ENCODE measurements at regions not wholly inside any gene's neighbourhood (a gene's known extent, or its start where the extent isn't known, plus 50 kb on each side); places are given as distances from the start of the nearest gene placed in this dataset.

- Histone ChIP-seq H3K4me3 (no peak overlapping the region), H3K4me1 (no peaks in the 10 kb centered on the region), H3K36me3 (no peaks in the 10 kb centered on the region), H3K27ac (no peak overlapping the region), H3K9me3 (peaks cover 0 to 7% (median 0%) of the 10 kb centered on the region in 4 donors), H3K27me3 (no peaks in the 10 kb centered on the region)
- intact Hi-C loops (cut with DNase I): no loop called here
- no peak for DNase-seq
- TF ChIP-seq POLR2A (IDR thresholded peaks at IDR 0.05) (no peak), POLR2AphosphoS5 (IDR thresholded peaks at IDR 0.05) (no peak), CTCF (IDR thresholded peaks at IDR 0.05) (no peak), EP300 (IDR thresholded peaks at IDR 0.05) (no peak)
These were observed 315.7 kb upstream of the ANO5 start for GRCh38 chr11:21877151-21877550.

- TF ChIP-seq POLR2A (IDR thresholded peaks at IDR 0.05) (no peak), CTCF (IDR thresholded peaks at IDR 0.05) (no peak), POLR2AphosphoS5 (IDR thresholded peaks at IDR 0.05) (no peak), EP300 (IDR thresholded peaks at IDR 0.05) (no peak)
- Histone ChIP-seq H3K9me3 (peaks cover 0 to 4% (median 0%) of the 10 kb centered on the region in 4 donors), H3K4me3 (no peak overlapping the region), H3K27me3 (no peaks in the 10 kb centered on the region), H3K4me1 (no peaks in the 10 kb centered on the region), H3K36me3 (no peaks in the 10 kb centered on the region), H3K27ac (no peak overlapping the region)
- 78 to 93% methylated on average over 3 of the region's 3 CpGs for WGBS, 2 donors
- intact Hi-C loops (cut with DNase I): no loop called here
- no peak for DNase-seq
These were observed 309.5 kb upstream of the ANO5 start for GRCh38 chr11:21883354-21883753.

GRCh38 chr11:21888814-21889213, 304.1 kb upstream of the ANO5 start:
- no peaks in the 10 kb centered on the region for H3K27me3 ChIP-seq
- TF ChIP-seq CTCF (IDR thresholded peaks at IDR 0.05) (no peak), POLR2AphosphoS5 (IDR thresholded peaks at IDR 0.05) (no peak), POLR2A (IDR thresholded peaks at IDR 0.05) (no peak), EP300 (IDR thresholded peaks at IDR 0.05) (no peak)
- no peak overlapping the region for H3K4me3 ChIP-seq
- no peak overlapping the region for H3K27ac ChIP-seq
- no peaks in the 10 kb centered on the region for H3K4me1 ChIP-seq
- no peaks in the 10 kb centered on the region for H3K36me3 ChIP-seq
- DNase-seq: no peak
- WGBS, 2 donors: 55 to 68% methylated on average over 1 of the region's 1 CpG
- H3K9me3 ChIP-seq: no peaks in the 10 kb centered on the region
- intact Hi-C loops (cut with DNase I): no loop called here

- Histone ChIP-seq H3K4me3 (no peak overlapping the region), H3K36me3 (no peaks in the 10 kb centered on the region), H3K4me1 (no peaks in the 10 kb centered on the region), H3K27me3 (no peaks in the 10 kb centered on the region), H3K27ac (no peak overlapping the region), H3K9me3 (no peaks in the 10 kb centered on the region)
- no peak for DNase-seq
- TF ChIP-seq EP300 (IDR thresholded peaks at IDR 0.05) (no peak), POLR2A (IDR thresholded peaks at IDR 0.05) (no peak), POLR2AphosphoS5 (IDR thresholded peaks at IDR 0.05) (no peak), CTCF (IDR thresholded peaks at IDR 0.05) (no peak)
- intact Hi-C loops (cut with DNase I): no loop called here
- WGBS, 2 donors: 68 to 70% methylated on average over 6 of the region's 6 CpGs
These were observed 299.9 kb upstream of the ANO5 start for GRCh38 chr11:21892736-21893564.

- intact Hi-C loops (cut with DNase I): no loop called here
- H3K9me3 ChIP-seq: no peaks in the 10 kb centered on the region
- DNase-seq: no peak
- no peaks in the 10 kb centered on the region for H3K4me1 ChIP-seq
- H3K36me3 ChIP-seq: no peaks in the 10 kb centered on the region
- no peak overlapping the region for H3K27ac ChIP-seq
- TF ChIP-seq POLR2AphosphoS5 (IDR thresholded peaks at IDR 0.05): no peak
- TF ChIP-seq CTCF (IDR thresholded peaks at IDR 0.05): no peak
- no peak for TF ChIP-seq POLR2A (IDR thresholded peaks at IDR 0.05)
- TF ChIP-seq EP300 (IDR thresholded peaks at IDR 0.05): no peak
- H3K27me3 ChIP-seq: no peaks in the 10 kb centered on the region
- no peak overlapping the region for H3K4me3 ChIP-seq
These were observed 299.4 kb upstream of the ANO5 start for GRCh38 chr11:21893565-21893867.

Measured in sigmoid colon (tissue), 6 donors.